ENCODE measurements at regions not wholly inside any gene's neighbourhood (a gene's known extent, or its start where the extent isn't known, plus 50 kb on each side); places are given as distances from the start of the nearest gene placed in this dataset.

- TF ChIP-seq, protein P1, sequence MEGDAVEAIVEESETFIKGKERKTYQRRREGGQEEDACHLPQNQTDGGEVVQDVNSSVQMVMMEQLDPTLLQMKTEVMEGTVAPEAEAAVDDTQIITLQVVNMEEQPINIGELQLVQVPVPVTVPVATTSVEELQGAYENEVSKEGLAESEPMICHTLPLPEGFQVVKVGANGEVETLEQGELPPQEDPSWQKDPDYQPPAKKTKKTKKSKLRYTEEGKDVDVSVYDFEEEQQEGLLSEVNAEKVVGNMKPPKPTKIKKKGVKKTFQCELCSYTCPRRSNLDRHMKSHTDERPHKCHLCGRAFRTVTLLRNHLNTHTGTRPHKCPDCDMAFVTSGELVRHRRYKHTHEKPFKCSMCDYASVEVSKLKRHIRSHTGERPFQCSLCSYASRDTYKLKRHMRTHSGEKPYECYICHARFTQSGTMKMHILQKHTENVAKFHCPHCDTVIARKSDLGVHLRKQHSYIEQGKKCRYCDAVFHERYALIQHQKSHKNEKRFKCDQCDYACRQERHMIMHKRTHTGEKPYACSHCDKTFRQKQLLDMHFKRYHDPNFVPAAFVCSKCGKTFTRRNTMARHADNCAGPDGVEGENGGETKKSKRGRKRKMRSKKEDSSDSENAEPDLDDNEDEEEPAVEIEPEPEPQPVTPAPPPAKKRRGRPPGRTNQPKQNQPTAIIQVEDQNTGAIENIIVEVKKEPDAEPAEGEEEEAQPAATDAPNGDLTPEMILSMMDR (conservative IDR thresholded peaks at IDR 0.05 in 1 of 2, IDR thresholded peaks at IDR 0.05 in 1 of 2; ENCODE audit: low read depth in 1 of 2, low read length in 2 of 2) = no peak
- TF ChIP-seq EZH2 (IDR thresholded peaks at IDR 0.05; ENCODE audit: low read length, missing control alignments) = no peak
Observed at GRCh38 chr5:3116366-3116765, 364.9 kb upstream of the IRX2 start.
